ENCODE measurements at regions not wholly inside any gene's neighbourhood (a gene's known extent, or its start where the extent isn't known, plus 50 kb on each side); places are given as distances from the start of the nearest gene placed in this dataset.

GRCh38 chr14:65828396-65828795, 415.9 kb downstream of the FUT8 start:
- no peak overlapping the region for H3K27ac ChIP-seq (ENCODE audit: low read depth in 1 of 2, low read length in 1 of 2)

DNA sequence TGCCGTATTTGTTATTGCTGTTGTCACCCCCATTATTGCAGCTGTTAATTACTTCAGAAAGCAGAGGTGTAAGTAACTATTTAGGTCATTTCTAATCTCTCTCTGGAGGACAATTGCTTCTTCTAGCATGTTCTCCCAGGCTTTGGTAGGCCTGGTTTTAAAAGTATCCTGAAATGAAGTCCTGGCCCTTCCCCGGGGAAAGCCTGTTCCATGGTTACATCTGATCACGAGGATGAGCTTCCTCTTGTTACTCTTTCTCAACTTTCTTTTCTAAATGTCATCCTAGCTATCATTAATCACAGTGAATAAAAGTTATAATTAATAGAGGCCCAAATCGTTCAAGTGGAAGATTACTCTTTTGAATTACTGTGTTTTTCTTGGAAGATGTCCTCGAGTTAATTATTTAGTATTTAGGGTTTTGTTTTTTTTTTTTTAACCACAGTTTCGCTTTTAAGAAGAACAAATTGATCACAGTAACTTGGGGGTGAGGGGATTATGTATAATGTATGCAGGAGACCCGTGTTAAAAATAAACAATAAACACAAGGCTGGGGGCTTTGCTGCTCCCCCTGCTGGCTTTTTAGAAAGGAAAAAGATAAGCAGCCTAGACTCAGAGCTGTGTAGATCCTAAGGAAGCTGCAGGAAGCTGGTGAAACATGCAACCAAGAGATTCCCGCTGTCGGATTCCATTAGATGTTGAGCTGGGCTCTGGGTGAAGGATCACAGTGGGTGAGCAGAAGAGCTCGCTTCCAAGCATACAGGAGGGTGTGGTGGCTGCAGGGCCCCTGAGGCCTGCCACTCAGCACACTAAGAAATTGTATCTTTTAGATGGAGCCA, 420.1 kb downstream of the FUT8 start:
- peak; percentile 19 to 37 (median 19) for DNase-seq
- WGBS, 2 donors, result 52 to 73% methylated on average over 10 of the region's 10 CpGs
- no peak overlapping the region for H3K27ac ChIP-seq (ENCODE audit: low read depth in 1 of 2, low read length in 1 of 2)

More at GRCh38 chr14:65828396-65828795, 415.9 kb downstream of the FUT8 start:
- WGBS, 2 donors, result 79 to 87% methylated on average over 4 of the region's 4 CpGs
- TF ChIP-seq, protein P1, sequence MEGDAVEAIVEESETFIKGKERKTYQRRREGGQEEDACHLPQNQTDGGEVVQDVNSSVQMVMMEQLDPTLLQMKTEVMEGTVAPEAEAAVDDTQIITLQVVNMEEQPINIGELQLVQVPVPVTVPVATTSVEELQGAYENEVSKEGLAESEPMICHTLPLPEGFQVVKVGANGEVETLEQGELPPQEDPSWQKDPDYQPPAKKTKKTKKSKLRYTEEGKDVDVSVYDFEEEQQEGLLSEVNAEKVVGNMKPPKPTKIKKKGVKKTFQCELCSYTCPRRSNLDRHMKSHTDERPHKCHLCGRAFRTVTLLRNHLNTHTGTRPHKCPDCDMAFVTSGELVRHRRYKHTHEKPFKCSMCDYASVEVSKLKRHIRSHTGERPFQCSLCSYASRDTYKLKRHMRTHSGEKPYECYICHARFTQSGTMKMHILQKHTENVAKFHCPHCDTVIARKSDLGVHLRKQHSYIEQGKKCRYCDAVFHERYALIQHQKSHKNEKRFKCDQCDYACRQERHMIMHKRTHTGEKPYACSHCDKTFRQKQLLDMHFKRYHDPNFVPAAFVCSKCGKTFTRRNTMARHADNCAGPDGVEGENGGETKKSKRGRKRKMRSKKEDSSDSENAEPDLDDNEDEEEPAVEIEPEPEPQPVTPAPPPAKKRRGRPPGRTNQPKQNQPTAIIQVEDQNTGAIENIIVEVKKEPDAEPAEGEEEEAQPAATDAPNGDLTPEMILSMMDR (IDR thresholded peaks at IDR 0.05; ENCODE audit: control extremely low read depth, extremely low read depth), result no peak
- Histone ChIP-seq H3K4me3 (no peak overlapping the region), H3K36me3 (ENCODE audit: control insufficient read depth in 4 of 4, insufficient read depth in 4 of 4, low read length in 4 of 4) (no peaks in the 10 kb centered on the region), H3K27me3 (ENCODE audit: control insufficient read depth in 3 of 3, insufficient read depth in 3 of 3, low read length in 2 of 3) (peaks cover 0 to 10% (median 5%) of the 10 kb centered on the region in 3 donors), H3K9me3 (ENCODE audit: control insufficient read depth in 4 of 4, insufficient read depth in 3 of 4, low read length in 3 of 4) (no peaks in the 10 kb centered on the region), H3K9ac (ENCODE audit: insufficient read depth in 1 of 2, low read length in 2 of 2) (no peak overlapping the region), H3K4me1 (ENCODE audit: control insufficient read depth in 5 of 5, insufficient read depth in 5 of 5, low read length in 5 of 5) (peaks cover 0 to 5% (median 0%) of the 10 kb centered on the region in 5 donors)
- ATAC-seq (ENCODE audit: insufficient read depth, low FRiP score), result no peak
- no peak for DNase-seq

DNA sequence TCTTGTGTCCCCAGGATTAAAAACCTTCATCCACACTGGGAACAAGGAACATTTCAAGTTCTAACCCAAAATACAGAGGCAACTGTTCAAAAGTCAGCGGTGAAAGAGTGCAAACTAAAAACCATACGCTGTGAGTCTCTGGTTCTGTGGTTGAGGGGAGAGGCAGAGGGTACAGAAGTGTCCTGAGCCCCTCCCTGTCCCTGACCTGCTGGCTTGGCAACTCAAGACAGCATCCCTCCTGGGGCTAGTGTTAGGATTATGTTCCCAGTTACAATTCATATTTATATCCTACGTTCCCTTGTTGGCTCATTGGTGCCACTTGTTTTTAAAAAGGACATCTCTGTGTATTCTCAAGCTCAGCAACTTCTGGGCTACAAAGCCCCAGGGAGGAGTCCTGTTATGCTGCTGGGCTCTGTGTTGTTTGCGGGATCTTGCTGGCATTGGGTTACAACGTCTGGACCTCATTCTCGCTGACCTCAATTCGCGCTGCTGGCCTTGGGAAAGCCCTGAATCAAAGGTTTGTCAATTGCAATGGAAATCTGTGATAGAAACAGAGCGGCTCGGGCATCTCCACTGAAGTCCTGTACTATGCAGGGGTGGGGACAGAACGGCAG, 420.8 kb downstream of the FUT8 start:
- Histone ChIP-seq H3K27ac (ENCODE audit: low read depth in 1 of 2, low read length in 1 of 2) (no peak overlapping the region), H3K36me3 (ENCODE audit: control insufficient read depth in 4 of 4, insufficient read depth in 4 of 4, low read length in 4 of 4) (no peaks in the 10 kb centered on the region), H3K9me3 (ENCODE audit: control insufficient read depth in 4 of 4, insufficient read depth in 3 of 4, low read length in 3 of 4) (no peaks in the 10 kb centered on the region), H3K9ac (ENCODE audit: insufficient read depth in 1 of 2, low read length in 2 of 2) (no peak overlapping the region), H3K4me1 (ENCODE audit: control insufficient read depth in 5 of 5, insufficient read depth in 5 of 5, low read length in 5 of 5) (peaks cover 0 to 5% (median 0%) of the 10 kb centered on the region in 5 donors), H3K4me3 (no peak overlapping the region), H3K27me3 (ENCODE audit: control insufficient read depth in 3 of 3, insufficient read depth in 3 of 3, low read length in 2 of 3) (peaks cover 0 to 5% (median 0%) of the 10 kb centered on the region in 3 donors)
- TF ChIP-seq, protein P1 (IDR thresholded peaks at IDR 0.05; ENCODE audit: control extremely low read depth, extremely low read depth), result no peak
- ATAC-seq (ENCODE audit: insufficient read depth, low FRiP score) (no peak), DNase-seq (no peak)
- 91 to 94% methylated on average over 11 of the region's 11 CpGs for WGBS, 2 donors

More for the DNA sequence above, 420.1 kb downstream of the FUT8 start:
- ATAC-seq (ENCODE audit: insufficient read depth, low FRiP score), result no peak
- Histone ChIP-seq H3K4me1 (ENCODE audit: control insufficient read depth in 5 of 5, insufficient read depth in 5 of 5, low read length in 5 of 5) (peaks cover 0 to 5% (median 0%) of the 10 kb centered on the region in 5 donors), H3K9ac (ENCODE audit: insufficient read depth in 1 of 2, low read length in 2 of 2) (no peak overlapping the region), H3K36me3 (ENCODE audit: control insufficient read depth in 4 of 4, insufficient read depth in 4 of 4, low read length in 4 of 4) (no peaks in the 10 kb centered on the region), H3K4me3 (no peak overlapping the region), H3K9me3 (ENCODE audit: control insufficient read depth in 4 of 4, insufficient read depth in 3 of 4, low read length in 3 of 4) (no peaks in the 10 kb centered on the region), H3K27me3 (ENCODE audit: control insufficient read depth in 3 of 3, insufficient read depth in 3 of 3, low read length in 2 of 3) (peaks cover 0 to 5% (median 0%) of the 10 kb centered on the region in 3 donors)
- TF ChIP-seq, protein P1 (IDR thresholded peaks at IDR 0.05; ENCODE audit: control extremely low read depth, extremely low read depth), result no peak
